NB4 (cell line): ENCODE measurements at regions not wholly inside any gene's neighbourhood (a gene's known extent, or its start where the extent isn't known, plus 50 kb on each side); places are given as distances from the start of the nearest gene placed in this dataset.

Experiments
- DNase-seq: peaks from one replicate; pipeline ENCODE4 v3.0.0; 2010; ENCODE audit warnings: low read depth
- H3K4me3 ChIP-seq: one replicate; pipeline ENCODE4 v1.5.1; 2011; ENCODE audit warnings: mild to moderate bottlenecking, low read depth, low read length, moderate library complexity
- CTCF ChIP-seq: IDR thresholded peaks from one replicate; pipeline ENCODE4 v1.5.1; 2012; ENCODE audit warnings: low read depth, low read length
- MAX ChIP-seq: IDR thresholded peaks from 2 replicates; pipeline ENCODE4 v1.6.1; 2011; ENCODE audit warnings: low read depth, low read length
- MYC ChIP-seq: IDR thresholded peaks from 2 replicates; pipeline ENCODE4 v1.6.1; 2011; ENCODE audit warnings: low read depth, low read length
- POLR2A ChIP-seq: IDR thresholded peaks from 2 replicates; pipeline ENCODE4 v1.6.1; 2011; ENCODE audit warnings: mild to moderate bottlenecking; ENCODE audit not compliant: insufficient read length; ENCODE audit errors: extremely low read depth

- DNase-seq = no peak
- TF ChIP-seq POLR2A = no peak
- no peak for TF ChIP-seq MAX
- no peak for TF ChIP-seq CTCF
- no peak overlapping the region for H3K4me3 ChIP-seq
These were observed 154.7 kb downstream of the QPCT start for GRCh38 chr2:37499113-37499512.

- no peak for DNase-seq
- no peak for TF ChIP-seq MAX
- H3K4me3 ChIP-seq = no peak overlapping the region
These were observed 155.6 kb downstream of the QPCT start for GRCh38 chr2:37500031-37500430.

- H3K4me3 ChIP-seq = no peak overlapping the region
- DNase-seq = no peak
- TF ChIP-seq MAX (no peak), POLR2A (no peak), MYC (no peak), CTCF (no peak)
These were observed 156.7 kb downstream of the QPCT start for GRCh38 chr2:37501113-37501512.

- H3K4me3 ChIP-seq = no peak overlapping the region
- DNase-seq = no peak
- TF ChIP-seq MYC (no peak), CTCF (no peak), MAX (no peak), POLR2A (no peak)
These were observed 162.1 kb downstream of the QPCT start for GRCh38 chr2:37506407-37507050.

GRCh38 chr2:37507051-37507410, 162.6 kb downstream of the QPCT start:
- no peak for DNase-seq
- no peak overlapping the region for H3K4me3 ChIP-seq
- TF ChIP-seq CTCF (no peak), POLR2A (no peak), MYC (no peak), MAX (no peak)

- TF ChIP-seq POLR2A (no peak), MAX (no peak), MYC (no peak), CTCF (no peak)
- no peak overlapping the region for H3K4me3 ChIP-seq
These were observed 163.3 kb downstream of the QPCT start for GRCh38 chr2:37507703-37508102.

More at GRCh38 chr2:37507703-37508102, 163.3 kb downstream of the QPCT start:
- no peak for DNase-seq
